Activated CD4-positive, alpha-beta T cell treated with anti-CD3 and anti-CD28 coated beads for 36 hours (primary cell): ENCODE measurements at regions not wholly inside any gene's neighbourhood (a gene's known extent, or its start where the extent isn't known, plus 50 kb on each side); places are given as distances from the start of the nearest gene placed in this dataset.
A peak's percentile ranks its signal among the peaks of the same experiment; 100 is the strongest.

ENCODE experiments used
- ATAC-seq: fragments of 200-7000 bp; cut with Tn5 transposase; one replicate; pipeline ENCODE4 v1.10.0; 2021; ENCODE audit warnings: mild to moderate bottlenecking, moderate library complexity
- CTCF ChIA-PET: fragments of 350-600 bp; sonication (Branson Sonifier 250); formaldehyde crosslinking; loops from one replicate; lab custom pipeline; 2021; ENCODE audit warnings: antibody characterized with exemption; lab: Charles Lee
- POLR2A ChIA-PET: fragments of 350-600 bp; sonication (Branson Sonifier 250); formaldehyde crosslinking; loops from one replicate; lab custom pipeline; 2021; ENCODE audit warnings: antibody characterized with exemption, inconsistent platforms; lab: Charles Lee
- DNase-seq: peaks from one replicate; pipeline ENCODE4 v3.0.0-alpha.2; 2020
- H3K27ac Mint-ChIP-seq: one replicate; pipeline ENCODE4 v1.8.0; 2021; ENCODE audit warnings: mixed read lengths
- H3K27me3 Mint-ChIP-seq: one replicate; pipeline ENCODE4 v1.8.0; 2021; ENCODE audit warnings: mixed read lengths
- H3K36me3 Mint-ChIP-seq: one replicate; pipeline ENCODE4 v1.8.0; 2021; ENCODE audit warnings: low read depth, mixed read lengths
- H3K4me1 Mint-ChIP-seq: one replicate; pipeline ENCODE4 v1.8.0; 2021; ENCODE audit warnings: mixed read lengths
- H3K4me3 Mint-ChIP-seq: one replicate; pipeline ENCODE4 v1.8.0; 2021; ENCODE audit warnings: mild to moderate bottlenecking, moderate library complexity, mixed read lengths
- H3K9me3 Mint-ChIP-seq: one replicate; pipeline ENCODE4 v1.8.0; 2021; ENCODE audit warnings: low read depth, mixed read lengths
- intact Hi-C, 2 experiments: fragments of 100-400 bp; cut with DNase I in 1 of 2; cut with micrococcal nuclease in 1 of 2; formaldehyde crosslinking; loops; one replicate each; pipeline versions ENCODE4 v1.14.2 to v1.15.1; 2022 to 2024; cut with DNase I, micrococcal nuclease

DNA sequence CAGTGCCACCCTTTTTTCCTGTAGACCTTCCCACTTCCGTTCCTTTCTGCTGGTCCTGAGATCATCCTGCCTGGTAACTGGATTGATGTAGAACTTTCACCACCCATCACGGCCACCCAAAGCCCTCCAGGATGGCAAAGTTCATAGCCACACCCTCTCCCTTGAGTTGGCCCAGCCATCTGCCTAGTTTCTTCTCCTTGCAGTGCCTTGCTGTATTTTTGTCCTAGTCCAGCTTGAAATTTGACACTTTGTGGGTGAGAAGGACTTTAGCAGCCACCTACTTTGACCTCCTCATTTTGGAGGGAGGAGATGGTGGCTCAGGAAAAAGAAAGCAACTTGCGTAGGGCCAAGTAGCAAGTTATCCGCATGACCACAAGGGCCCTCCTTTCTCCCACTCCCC is 140.7 kb downstream of the BUB3 start:
- POLR2A ChIA-PET: no interaction called here
- no peak overlapping the region for H3K27ac Mint-ChIP-seq

DNA sequence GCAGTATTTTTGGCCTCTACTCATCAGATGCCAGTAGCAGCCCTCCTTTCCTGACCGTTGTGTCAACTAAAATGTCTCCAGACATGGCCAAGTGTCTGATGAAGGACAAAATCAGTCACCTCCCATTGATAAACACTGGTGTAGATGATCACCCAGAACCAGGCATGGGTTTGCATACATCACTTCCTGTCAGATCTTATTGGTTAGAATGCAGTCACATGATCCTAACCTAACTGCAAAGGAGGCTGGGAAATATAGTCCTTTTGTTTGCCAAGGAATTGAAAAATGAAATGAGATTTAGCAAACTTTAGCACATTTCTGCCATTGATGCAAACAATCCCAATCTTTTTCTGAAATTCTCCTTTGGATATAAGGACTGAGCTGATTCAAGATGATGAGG is 141.4 kb downstream of the BUB3 start:
- Mint-ChIP-seq H3K4me3 (no peak overlapping the region), H3K9me3 (no peaks in the 10 kb centered on the region), H3K36me3 (no peaks in the 10 kb centered on the region), H3K27me3 (peaks cover 3% of the 10 kb centered on the region), H3K4me1 (no peaks in the 10 kb centered on the region), H3K27ac (no peak overlapping the region)
- DNase-seq: no peak
- intact Hi-C loops: no loop called here
- POLR2A ChIA-PET: no interaction called here
- ATAC-seq: peak; percentile 53
- CTCF ChIA-PET: no interaction called here

More for the DNA sequence above, 140.7 kb downstream of the BUB3 start:
- Mint-ChIP-seq H3K4me1 (no peaks in the 10 kb centered on the region), H3K9me3 (peaks cover 3% of the 10 kb centered on the region), H3K27me3 (peaks cover 3% of the 10 kb centered on the region), H3K36me3 (peaks cover 3% of the 10 kb centered on the region), H3K4me3 (no peak overlapping the region)
- DNase-seq: no peak
- intact Hi-C loops: no loop called here
- CTCF ChIA-PET: no interaction called here
- no peak for ATAC-seq

DNA sequence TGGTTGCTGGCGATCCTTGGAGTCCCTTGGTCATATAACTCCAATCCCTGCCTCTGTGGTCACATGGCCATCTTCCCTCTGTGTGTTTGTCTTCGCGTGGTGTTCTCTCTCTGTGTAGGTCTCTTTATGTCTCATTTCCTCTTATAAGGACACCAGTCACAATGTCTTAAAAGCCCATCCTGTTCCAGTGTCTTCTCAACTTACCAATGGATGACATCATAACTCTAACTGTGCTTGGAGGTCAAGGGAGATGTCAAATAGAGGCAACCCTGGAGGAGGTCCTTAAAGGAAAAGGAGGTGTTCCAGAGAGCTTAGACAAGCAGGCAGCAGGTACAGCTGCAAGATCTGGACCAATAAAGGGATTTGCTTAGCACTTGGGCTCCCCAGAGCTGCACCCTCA is 143.0 kb downstream of the BUB3 start:
- no peaks in the 10 kb centered on the region for H3K4me1 Mint-ChIP-seq
- no peaks in the 10 kb centered on the region for H3K27me3 Mint-ChIP-seq
- no peaks in the 10 kb centered on the region for H3K36me3 Mint-ChIP-seq
- H3K9me3 Mint-ChIP-seq: no peaks in the 10 kb centered on the region
- intact Hi-C loops: no loop called here
- no peak overlapping the region for H3K4me3 Mint-ChIP-seq
- ChIA-PET POLR2A (no interaction called here), CTCF (no interaction called here)
- ATAC-seq (no peak), DNase-seq (no peak)
- H3K27ac Mint-ChIP-seq: no peak overlapping the region

DNA sequence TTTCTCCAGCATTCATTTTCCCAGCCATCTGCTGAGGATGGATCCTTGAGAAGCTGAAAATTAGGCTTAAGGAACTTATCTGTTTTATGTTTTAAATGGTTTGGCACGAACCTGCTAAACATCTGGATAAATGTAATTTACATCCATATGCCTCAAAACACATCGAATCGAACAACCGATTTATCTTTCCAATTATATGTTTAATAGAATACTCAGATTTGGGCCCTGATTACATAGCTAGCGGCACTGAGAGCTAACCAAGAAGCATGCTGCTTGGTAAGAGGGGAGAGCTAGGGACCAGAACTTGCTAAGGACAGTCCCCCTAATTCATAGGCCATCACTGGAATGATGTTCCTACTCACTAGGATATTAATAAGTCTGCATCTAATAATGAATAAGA is 144.4 kb downstream of the BUB3 start:
- POLR2A ChIA-PET: no interaction called here
- DNase-seq: no peak
- no peaks in the 10 kb centered on the region for H3K27me3 Mint-ChIP-seq
- CTCF ChIA-PET: interaction anchor here (1.4 kb wide), 1 partner anchor 14 kb away, joined by 3 read pairs; no protein-coding TSS in a partner anchor
- ATAC-seq: no peak
- no peaks in the 10 kb centered on the region for H3K9me3 Mint-ChIP-seq
- H3K36me3 Mint-ChIP-seq: no peaks in the 10 kb centered on the region
- H3K4me1 Mint-ChIP-seq: no peaks in the 10 kb centered on the region
- H3K4me3 Mint-ChIP-seq: no peak overlapping the region
- H3K27ac Mint-ChIP-seq: no peak overlapping the region
- intact Hi-C loops: no loop called here

DNA sequence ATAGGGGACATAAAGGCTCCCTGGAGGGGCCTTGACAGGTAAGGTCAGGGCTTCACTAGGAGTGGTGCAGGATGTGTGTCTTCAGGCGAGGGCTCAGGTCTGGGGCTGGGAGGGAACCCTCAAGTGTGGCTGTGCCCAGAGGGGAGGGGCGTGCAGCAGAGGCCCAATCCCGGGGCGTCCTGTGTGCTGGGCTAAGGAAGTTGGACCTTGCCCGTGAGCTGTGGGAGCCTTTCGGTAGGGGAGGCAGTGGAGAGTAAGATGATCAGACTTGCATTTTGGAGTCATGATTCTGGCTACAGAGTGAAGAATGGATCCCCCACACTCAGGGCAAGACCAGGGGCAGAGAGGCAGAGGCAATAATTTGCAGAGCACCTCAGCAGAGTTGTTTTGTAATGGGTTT is 145.4 kb downstream of the BUB3 start:
- Mint-ChIP-seq H3K9me3 (no peaks in the 10 kb centered on the region), H3K27ac (no peak overlapping the region), H3K4me3 (no peak overlapping the region), H3K4me1 (no peaks in the 10 kb centered on the region), H3K27me3 (no peaks in the 10 kb centered on the region), H3K36me3 (no peaks in the 10 kb centered on the region)
- ChIA-PET CTCF (interaction anchor here (0.7 kb wide), 1 partner anchor 21 kb away, joined by 4 read pairs; no protein-coding TSS in a partner anchor), POLR2A (no interaction called here)
- DNase-seq (no peak), ATAC-seq (no peak)
- intact Hi-C loops: no loop called here

DNA sequence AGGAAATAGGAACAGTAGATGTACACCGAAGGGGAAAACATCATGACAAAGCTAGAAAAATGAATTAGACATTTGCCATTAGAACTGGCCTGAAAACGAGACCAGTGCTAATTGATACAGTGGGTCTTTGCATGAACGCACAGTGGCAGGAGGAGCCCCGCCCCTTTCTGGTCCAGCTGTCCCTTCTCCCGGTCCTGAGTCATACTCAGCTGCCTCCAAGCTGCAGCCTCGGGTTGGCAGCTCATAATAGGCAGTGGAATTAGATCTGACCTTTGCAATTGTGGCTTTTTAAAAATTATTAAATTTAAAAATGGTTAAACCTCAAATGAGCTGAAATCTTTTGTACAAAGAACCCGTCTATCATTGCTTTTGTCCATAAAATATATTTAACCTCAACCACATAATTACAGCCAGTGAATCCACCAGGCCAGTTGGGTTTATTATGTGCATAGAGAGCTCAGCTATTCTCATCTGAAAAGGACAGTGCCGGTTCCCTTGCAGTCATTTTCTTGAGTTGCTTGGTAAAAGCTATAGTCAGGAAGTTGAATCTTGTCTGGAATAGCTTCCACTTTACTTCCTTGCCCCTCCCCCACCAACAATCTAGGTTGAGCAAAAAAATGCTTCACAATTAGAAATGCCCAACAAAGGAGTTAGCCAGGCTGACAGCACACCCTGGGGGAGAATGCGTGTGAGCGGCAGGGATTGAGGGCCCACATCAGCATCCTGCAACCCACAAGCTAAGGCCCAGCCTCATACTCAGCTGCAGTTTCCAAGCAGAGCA is 147.1 kb downstream of the BUB3 start:
- Mint-ChIP-seq H3K27me3 (no peaks in the 10 kb centered on the region), H3K27ac (no peak overlapping the region), H3K4me3 (no peak overlapping the region), H3K4me1 (no peaks in the 10 kb centered on the region), H3K9me3 (no peaks in the 10 kb centered on the region), H3K36me3 (no peaks in the 10 kb centered on the region)
- ChIA-PET CTCF (interaction anchor here (1.3 kb wide), 1 partner anchor 11 kb away, joined by 3 read pairs; no protein-coding TSS in a partner anchor), POLR2A (no interaction called here)
- ATAC-seq: no peak
- DNase-seq: no peak
- intact Hi-C loops: no loop called here

DNA sequence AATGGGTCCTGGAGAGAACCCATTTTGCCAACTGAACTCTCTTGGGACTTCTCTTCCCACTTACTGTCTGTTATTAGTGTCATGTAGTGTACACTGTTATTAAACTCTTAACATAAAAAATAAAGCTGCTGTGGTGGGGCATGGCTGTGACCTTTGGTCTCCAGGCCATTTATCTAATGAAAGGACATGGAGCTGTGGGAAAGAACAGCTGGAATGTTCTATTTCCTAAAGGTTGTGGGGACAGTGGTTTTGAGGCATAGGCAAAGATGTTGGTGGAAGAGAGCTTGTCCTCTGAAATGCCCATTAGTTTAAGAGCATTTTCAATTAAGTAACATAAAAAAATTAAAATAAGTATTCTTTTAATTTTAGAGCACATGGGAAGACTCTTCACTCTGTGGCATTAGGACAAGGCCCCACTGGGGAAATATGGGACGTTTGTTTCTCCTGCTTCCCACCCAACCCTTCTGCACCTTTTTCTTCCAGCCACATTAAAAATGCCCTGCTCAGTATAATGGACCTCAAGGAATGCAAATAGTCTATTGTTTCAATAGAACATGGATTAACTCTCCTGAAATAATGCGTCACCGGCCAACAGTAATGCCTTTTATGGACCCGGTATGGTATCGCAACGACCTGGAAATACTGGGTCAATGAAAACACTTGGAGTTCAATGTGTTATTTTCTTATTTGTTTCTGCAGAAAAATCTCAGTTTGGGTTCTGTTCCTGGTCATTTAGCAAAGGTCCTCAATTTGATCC is 149.6 kb downstream of the BUB3 start:
- Mint-ChIP-seq H3K27ac (no peak overlapping the region), H3K4me3 (no peak overlapping the region), H3K9me3 (no peaks in the 10 kb centered on the region), H3K36me3 (no peaks in the 10 kb centered on the region), H3K27me3 (no peaks in the 10 kb centered on the region), H3K4me1 (no peaks in the 10 kb centered on the region)
- DNase-seq: no peak
- ATAC-seq: no peak
- ChIA-PET POLR2A (no interaction called here), CTCF (no interaction called here)
- intact Hi-C loops: no loop called here

DNA sequence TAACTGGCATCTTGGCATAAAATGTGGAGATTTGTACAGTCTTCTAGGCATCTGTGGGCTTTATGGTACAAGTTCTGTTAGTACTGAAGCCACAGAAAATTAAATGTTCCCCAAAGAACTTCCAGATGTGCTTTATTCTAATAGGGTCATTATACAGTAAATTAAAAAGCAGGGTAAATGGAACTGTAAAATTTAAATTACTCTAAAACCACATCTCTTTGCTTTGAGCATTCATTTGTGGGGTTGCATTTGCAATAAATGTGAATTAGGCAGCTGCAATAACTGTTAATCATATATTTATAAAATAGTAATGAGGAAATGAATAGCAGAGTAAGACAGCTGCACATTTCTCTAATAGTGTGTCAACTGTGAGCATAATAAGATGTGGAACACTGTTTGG is 151.5 kb downstream of the BUB3 start:
- H3K9me3 Mint-ChIP-seq: no peaks in the 10 kb centered on the region
- ATAC-seq (no peak), DNase-seq (no peak)
- CTCF ChIA-PET: interaction anchor here (1.1 kb wide), 1 partner anchor 252 kb away, joined by 3 read pairs; no protein-coding TSS in a partner anchor
- H3K4me1 Mint-ChIP-seq: no peaks in the 10 kb centered on the region
- H3K27me3 Mint-ChIP-seq: no peaks in the 10 kb centered on the region
- intact Hi-C loops: no loop called here
- H3K36me3 Mint-ChIP-seq: no peaks in the 10 kb centered on the region
- no peak overlapping the region for H3K27ac Mint-ChIP-seq
- POLR2A ChIA-PET: no interaction called here
- no peak overlapping the region for H3K4me3 Mint-ChIP-seq

DNA sequence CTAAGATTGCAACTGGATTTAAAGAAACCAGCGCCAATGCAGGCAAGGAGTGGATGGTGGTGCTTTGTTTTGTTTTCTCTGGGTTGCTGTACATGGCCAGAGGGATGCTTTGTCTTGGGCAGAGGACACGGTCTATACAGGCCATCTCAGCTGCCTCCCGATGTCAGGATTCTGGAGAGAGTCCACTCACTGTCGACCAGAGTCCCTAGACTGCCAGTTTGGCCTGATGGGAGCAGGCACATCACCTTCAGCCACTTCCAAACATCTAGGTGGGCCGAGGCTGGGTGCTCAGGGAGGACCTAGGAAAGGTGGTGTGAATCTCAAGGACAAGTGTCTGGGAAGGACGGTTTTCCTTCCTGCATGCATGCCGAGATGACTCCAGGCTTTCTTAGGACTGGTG is 152.1 kb downstream of the BUB3 start:
- ChIA-PET POLR2A (no interaction called here), CTCF (interaction anchor here (0.5 to 1.1 kb wide), 2 partner anchors 252 to 1083 kb away, joined by 3 read pairs; no protein-coding TSS in a partner anchor)
- ATAC-seq (no peak), DNase-seq (no peak)
- H3K4me1 Mint-ChIP-seq: no peaks in the 10 kb centered on the region
- H3K27ac Mint-ChIP-seq: no peak overlapping the region
- no peaks in the 10 kb centered on the region for H3K27me3 Mint-ChIP-seq
- H3K4me3 Mint-ChIP-seq: no peak overlapping the region
- H3K9me3 Mint-ChIP-seq: no peaks in the 10 kb centered on the region
- intact Hi-C loops: no loop called here
- H3K36me3 Mint-ChIP-seq: no peaks in the 10 kb centered on the region

DNA sequence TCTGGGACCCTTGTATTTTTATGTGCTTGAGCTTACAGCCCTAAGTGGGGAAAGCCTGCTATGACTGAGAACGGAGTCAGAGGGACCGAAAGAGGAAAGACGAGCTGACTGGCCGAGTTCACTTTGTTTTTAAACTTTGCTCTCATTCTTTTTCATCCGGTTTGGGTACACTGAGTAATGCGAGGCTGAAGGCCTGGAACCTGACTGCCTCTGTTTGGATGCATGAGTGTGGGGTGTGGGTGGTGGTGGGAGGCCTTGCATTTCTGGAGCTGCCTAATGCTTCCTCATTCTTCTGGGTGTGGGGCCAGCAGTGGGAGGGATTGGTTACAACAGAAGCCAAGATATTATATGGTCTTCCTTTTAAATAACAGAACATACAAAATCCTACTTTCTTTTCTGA is 155.5 kb downstream of the BUB3 start:
- peaks cover 2% of the 10 kb centered on the region for H3K27me3 Mint-ChIP-seq
- H3K4me1 Mint-ChIP-seq: no peaks in the 10 kb centered on the region
- H3K36me3 Mint-ChIP-seq: no peaks in the 10 kb centered on the region
- no peak overlapping the region for H3K27ac Mint-ChIP-seq
- DNase-seq (no peak), ATAC-seq (no peak)
- ChIA-PET POLR2A (no interaction called here), CTCF (interaction anchor here (0.7 kb wide), 1 partner anchor 176 kb away, joined by 3 read pairs; no protein-coding TSS in a partner anchor)
- intact Hi-C loops: no loop called here
- no peak overlapping the region for H3K4me3 Mint-ChIP-seq
- H3K9me3 Mint-ChIP-seq: no peaks in the 10 kb centered on the region

DNA sequence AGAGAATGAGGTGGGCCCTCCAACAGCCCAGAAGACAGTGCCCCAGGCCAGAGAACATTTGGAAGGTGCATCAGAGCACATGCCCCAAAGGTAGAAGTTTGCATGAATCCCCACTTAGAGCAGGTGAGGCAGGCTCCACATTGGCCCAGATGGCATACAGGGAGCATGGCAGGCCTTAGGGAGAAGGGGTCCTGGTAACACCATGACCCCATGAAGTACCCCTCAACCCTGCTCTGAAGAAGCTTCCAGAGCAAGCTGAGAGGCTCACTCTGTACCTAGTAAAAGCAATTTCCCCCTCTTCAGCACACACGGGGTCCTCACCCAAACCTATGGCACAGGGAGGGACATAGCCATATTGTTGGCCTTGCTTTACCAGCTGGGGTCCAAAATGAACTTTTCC is 162.6 kb downstream of the BUB3 start:
- Mint-ChIP-seq H3K27me3 (peaks cover 2% of the 10 kb centered on the region), H3K4me3 (no peak overlapping the region), H3K4me1 (no peaks in the 10 kb centered on the region), H3K9me3 (no peaks in the 10 kb centered on the region), H3K27ac (no peak overlapping the region), H3K36me3 (no peaks in the 10 kb centered on the region)
- ChIA-PET POLR2A (no interaction called here), CTCF (no interaction called here)
- ATAC-seq (no peak), DNase-seq (no peak)
- intact Hi-C loops: no loop called here

DNA sequence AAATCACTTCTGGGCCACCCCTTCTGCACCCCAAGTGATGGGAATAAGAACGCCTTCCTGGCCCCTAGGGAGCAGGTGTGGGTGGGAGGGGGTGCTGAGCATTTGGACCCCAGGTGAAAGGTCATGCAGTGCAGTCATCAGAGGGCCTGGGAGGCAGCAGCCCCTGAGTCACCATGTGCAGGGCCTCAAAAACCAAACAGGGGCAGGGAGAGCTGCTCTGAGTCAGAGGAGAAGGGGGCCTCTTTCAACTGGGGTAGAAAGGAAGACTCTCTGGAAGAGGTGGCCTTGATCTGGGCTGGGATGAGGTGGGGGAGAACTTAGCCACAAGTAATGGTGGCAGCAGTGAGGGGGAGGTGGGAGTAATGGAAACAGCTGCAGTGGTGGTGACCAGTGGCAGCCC is 164.3 kb downstream of the BUB3 start:
- H3K4me1 Mint-ChIP-seq: no peaks in the 10 kb centered on the region
- intact Hi-C loops: no loop called here
- no peaks in the 10 kb centered on the region for H3K27me3 Mint-ChIP-seq
- POLR2A ChIA-PET: no interaction called here
- peak; percentile 81 for ATAC-seq
- DNase-seq: peak; percentile 20
- CTCF ChIA-PET: interaction anchor here (0.7 kb wide), 1 partner anchor 398 kb away, joined by 3 read pairs; no protein-coding TSS in a partner anchor
- no peaks in the 10 kb centered on the region for H3K9me3 Mint-ChIP-seq
- H3K27ac Mint-ChIP-seq: no peak overlapping the region
- no peaks in the 10 kb centered on the region for H3K36me3 Mint-ChIP-seq
- no peak overlapping the region for H3K4me3 Mint-ChIP-seq
